HCT116 (cell line): ENCODE measurements at regions not wholly inside any gene's neighbourhood (a gene's known extent, or its start where the extent isn't known, plus 50 kb on each side); places are given as distances from the start of the nearest gene placed in this dataset.

Experiments used
- ATAC-seq: fragments of 200-7000 bp; cut with Tn5 transposase; 2 replicates; pipeline ENCODE4 v1.9.1; 2020; ENCODE audit warnings: mild to moderate bottlenecking, moderate library complexity
- BruUV-seq: library from RNA; stranded (reverse); fragments of 400-500 nt; replicated peaks from 2 replicates; lab custom pipeline; 2021; lab: Mats Ljungman, UMichigan
- CTCF ChIA-PET: fragments of 300-600 bp; sonication (Branson Sonifier 250); formaldehyde crosslinking; loops from one replicate; lab custom pipeline; 2021; ENCODE audit warnings: antibody characterized with exemption; lab: Charles Lee
- POLR2A ChIA-PET: fragments of 300-600, 350-600 bp; sonication (Branson Sonifier 250); formaldehyde crosslinking; loops from one replicate; lab custom pipeline; 2021; ENCODE audit warnings: antibody characterized with exemption; lab: Charles Lee
- RAD21 ChIA-PET, 2 experiments: fragments of 300-600 bp; sonication (Branson Sonifier 250); formaldehyde crosslinking; loops; one replicate each; lab custom pipeline; 2023; ENCODE audit warnings: low total read pairs in 2 of 2; ENCODE audit not compliant: uncharacterized antibody in 2 of 2, unreplicated experiment in 2 of 2, low non-redundant PET in 1 of 2; lab: Charles Lee
- DNase-seq: peaks from one replicate; pipeline ENCODE4 v3.0.0-alpha.2; 2010; ENCODE audit warnings: low read depth, low spot score
- H2AFZ ChIP-seq: fragments of 200-600 bp; shearing (Covaris generic), sonication (generic); 2 replicates; pipeline ENCODE4 v1.6.1; 2017; ENCODE audit warnings: low read depth, mixed run types, mixed read lengths, antibody characterized with exemption, low read length; ENCODE audit not compliant: poor library complexity, severe bottlenecking
- H3K27ac ChIP-seq: 2 replicates; pipeline ENCODE4 v1.5.1; 2012; ENCODE audit warnings: low read depth, low read length
- H3K27me3 ChIP-seq: fragments of 200-600 bp; sonication (generic); 2 replicates; pipeline ENCODE4 v1.6.1; 2016; ENCODE audit warnings: mixed run types, low read length, mixed read lengths; ENCODE audit not compliant: insufficient read depth
- H3K36me3 ChIP-seq, 2 experiments: fragments of 200-500 bp in 1 of 2; fragments of 200-600 bp in 1 of 2; sonication (Bioruptor generic) in 1 of 2; sonication (generic) in 1 of 2; 2 replicates each; pipeline versions ENCODE4 v1.5.1 to v1.6.1; 2014 to 2016; ENCODE audit warnings: low read length in 2 of 2, inconsistent platforms in 1 of 2, mixed read lengths in 1 of 2, mixed run types in 1 of 2; ENCODE audit not compliant: insufficient read depth in 2 of 2, control insufficient read depth in 1 of 2
- H3K4me1 ChIP-seq, 2 experiments: fragments of 200-600 bp in 1 of 2; sonication (generic) in 1 of 2; 2 replicates each; pipeline versions ENCODE4 v1.5.1 to v1.6.1; 2012 to 2017; ENCODE audit warnings: low read length in 2 of 2, inconsistent platforms in 1 of 2, mild to moderate bottlenecking in 1 of 2, mixed read lengths in 1 of 2, mixed run types in 1 of 2, moderate library complexity in 1 of 2; ENCODE audit not compliant: insufficient read depth in 2 of 2, control insufficient read depth in 1 of 2
- H3K4me2 ChIP-seq: fragments of 200-600 bp; sonication (generic); 2 replicates; pipeline ENCODE4 v1.6.1; 2017; ENCODE audit warnings: mixed run types, low read length, mixed read lengths
- H3K4me3 ChIP-seq, 2 experiments: fragments of 200-600 bp in 1 of 2; sonication (generic) in 1 of 2; replicated peaks in 1 of 2; 2 replicates each; pipeline ENCODE4 v1.5.1; 2011 to 2016; ENCODE audit warnings: low read length in 2 of 2, control low read depth in 1 of 2, low read depth in 1 of 2, mild to moderate bottlenecking in 1 of 2, mixed read lengths in 1 of 2, mixed run types in 1 of 2
- H3K79me2 ChIP-seq: fragments of 200-600 bp; sonication (generic); 2 replicates; pipeline ENCODE4 v1.6.1; 2017; ENCODE audit warnings: mild to moderate bottlenecking, mixed run types, low read length, moderate library complexity, mixed read lengths; ENCODE audit not compliant: insufficient read depth
- H3K9ac ChIP-seq: fragments of 200-600 bp; sonication (generic); 2 replicates; pipeline ENCODE4 v1.6.1; 2016; ENCODE audit warnings: low read length, mixed read lengths
- H3K9me2 ChIP-seq: fragments of 200-600 bp; sonication (generic), shearing (Covaris generic); 2 replicates; pipeline ENCODE4 v1.6.1; 2017; ENCODE audit warnings: mixed run types, mild to moderate bottlenecking, moderate library complexity; ENCODE audit not compliant: insufficient read depth
- H3K9me3 ChIP-seq, 2 experiments: fragments of 200-500 bp in 1 of 2; fragments of 200-600 bp in 1 of 2; sonication (Bioruptor generic) in 1 of 2; sonication (generic) in 1 of 2; 2 replicates each; pipeline ENCODE4 v1.6.1; 2014 to 2017; ENCODE audit warnings: low read length in 2 of 2, mixed read lengths in 2 of 2, inconsistent platforms in 1 of 2, low read depth in 1 of 2, mild to moderate bottlenecking in 1 of 2, mixed run types in 1 of 2, moderate library complexity in 1 of 2; ENCODE audit not compliant: control insufficient read depth in 1 of 2, insufficient read depth in 1 of 2
- H4K20me1 ChIP-seq: fragments of 200-600 bp; sonication (generic), shearing (Covaris generic); 2 replicates; pipeline ENCODE4 v1.6.1; 2017; ENCODE audit warnings: mixed run types, mild to moderate bottlenecking, moderate library complexity; ENCODE audit not compliant: insufficient read depth
- CEBPB ChIP-seq: IDR thresholded peaks from 2 replicates; pipeline ENCODE4 v1.6.1; 2012; ENCODE audit warnings: low read depth
- ELF1 ChIP-seq: IDR thresholded peaks from 2 replicates; pipeline ENCODE4 v1.6.1; 2012; ENCODE audit warnings: low read depth, borderline replicate concordance
- EZH2 ChIP-seq: fragments of 200-600 bp; sonication (generic); IDR thresholded peaks from 2 replicates; pipeline ENCODE4 v1.6.1; 2017; ENCODE audit warnings: antibody characterized with exemption, mixed run types
- EZH2phosphoT487 ChIP-seq: fragments of 200-600 bp; IDR thresholded peaks from 2 replicates; pipeline ENCODE4 v1.6.1; 2018; ENCODE audit warnings: antibody characterized with exemption, borderline replicate concordance
- RAD21 ChIP-seq: IDR thresholded peaks from 2 replicates; pipeline ENCODE4 v1.6.1; 2012; ENCODE audit warnings: low read depth, mild to moderate bottlenecking
- TCF7L2 ChIP-seq: IDR thresholded peaks from 2 replicates; pipeline ENCODE4 v1.7.0; 2011; ENCODE audit warnings: borderline replicate concordance, inconsistent platforms; ENCODE audit not compliant: insufficient read depth, insufficient read length; ENCODE audit errors: extremely low read depth
- YY1 ChIP-seq: IDR thresholded peaks from 2 replicates; pipeline ENCODE4 v1.6.1; 2011; ENCODE audit warnings: low read length, low read depth, moderate library complexity, mild to moderate bottlenecking; ENCODE audit not compliant: insufficient replicate concordance; ENCODE audit errors: extremely low read depth
- ZFX ChIP-seq: fragments of 450-650 bp; IDR thresholded peaks from 2 replicates; pipeline ENCODE4 v1.6.1; 2017
- intact Hi-C: fragments of 100-400 bp; cut with micrococcal nuclease; formaldehyde crosslinking; loops from 2 replicates; pipeline ENCODE4 v1.10.0; 2022
- TF ChIP-seq, protein P1 (sequence below): IDR thresholded peaks from 2 replicates; pipeline ENCODE4 v1.6.1; 2012; ENCODE audit warnings: low read depth
- TF ChIP-seq, protein P2 (sequence below): IDR thresholded peaks from 2 replicates; pipeline ENCODE4 v1.6.1; 2012
- TF ChIP-seq, protein P3 (sequence below): IDR thresholded peaks from 2 replicates; pipeline ENCODE4 v1.6.1; 2012

DNA sequence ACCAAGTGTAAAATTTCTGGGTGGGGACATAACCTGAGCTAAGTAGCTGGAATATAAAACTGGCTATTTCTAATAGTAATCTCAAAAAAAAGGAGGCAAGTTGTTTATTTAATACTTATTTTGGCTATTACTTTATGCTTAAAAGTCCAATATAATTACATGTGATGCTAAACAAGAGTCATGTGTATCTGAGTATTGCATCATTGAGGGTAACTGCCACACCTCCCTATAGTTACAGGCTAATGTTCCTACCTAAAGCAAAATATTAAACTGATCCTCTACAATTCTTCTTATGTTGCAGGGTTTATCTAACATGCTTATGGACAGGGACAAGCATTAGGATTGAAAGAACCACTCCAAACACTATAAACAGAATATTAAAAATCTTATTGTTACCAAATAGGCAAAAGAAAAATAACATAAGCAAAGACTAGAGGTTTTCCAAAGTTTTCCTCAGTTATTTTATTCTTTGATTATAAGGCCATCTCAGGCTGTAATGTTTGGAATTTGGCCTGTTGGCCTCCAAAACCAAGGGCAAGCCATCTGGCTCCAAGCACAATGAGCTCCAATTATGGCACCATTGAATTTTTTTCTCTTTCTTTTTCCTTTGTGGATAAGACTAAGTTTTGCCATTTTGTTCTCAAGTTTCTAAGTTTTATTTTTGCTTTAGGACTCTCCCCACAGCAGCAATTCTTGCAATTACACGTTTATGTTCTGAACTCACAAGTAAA is 75.8 kb upstream of the ABI3BP start:
- H3K27me3 ChIP-seq = no peaks in the 10 kb centered on the region
- ATAC-seq (no peak), DNase-seq (no peak)
- POLR2A ChIA-PET = no interaction called here
- no peak for TF ChIP-seq TCF7L2
- TF ChIP-seq EZH2 = no peak
- TF ChIP-seq CEBPB = no peak
- TF ChIP-seq EZH2phosphoT487 = no peak
- TF ChIP-seq ZFX = no peak
- no peak for TF ChIP-seq RAD21
- TF ChIP-seq, protein P1, sequence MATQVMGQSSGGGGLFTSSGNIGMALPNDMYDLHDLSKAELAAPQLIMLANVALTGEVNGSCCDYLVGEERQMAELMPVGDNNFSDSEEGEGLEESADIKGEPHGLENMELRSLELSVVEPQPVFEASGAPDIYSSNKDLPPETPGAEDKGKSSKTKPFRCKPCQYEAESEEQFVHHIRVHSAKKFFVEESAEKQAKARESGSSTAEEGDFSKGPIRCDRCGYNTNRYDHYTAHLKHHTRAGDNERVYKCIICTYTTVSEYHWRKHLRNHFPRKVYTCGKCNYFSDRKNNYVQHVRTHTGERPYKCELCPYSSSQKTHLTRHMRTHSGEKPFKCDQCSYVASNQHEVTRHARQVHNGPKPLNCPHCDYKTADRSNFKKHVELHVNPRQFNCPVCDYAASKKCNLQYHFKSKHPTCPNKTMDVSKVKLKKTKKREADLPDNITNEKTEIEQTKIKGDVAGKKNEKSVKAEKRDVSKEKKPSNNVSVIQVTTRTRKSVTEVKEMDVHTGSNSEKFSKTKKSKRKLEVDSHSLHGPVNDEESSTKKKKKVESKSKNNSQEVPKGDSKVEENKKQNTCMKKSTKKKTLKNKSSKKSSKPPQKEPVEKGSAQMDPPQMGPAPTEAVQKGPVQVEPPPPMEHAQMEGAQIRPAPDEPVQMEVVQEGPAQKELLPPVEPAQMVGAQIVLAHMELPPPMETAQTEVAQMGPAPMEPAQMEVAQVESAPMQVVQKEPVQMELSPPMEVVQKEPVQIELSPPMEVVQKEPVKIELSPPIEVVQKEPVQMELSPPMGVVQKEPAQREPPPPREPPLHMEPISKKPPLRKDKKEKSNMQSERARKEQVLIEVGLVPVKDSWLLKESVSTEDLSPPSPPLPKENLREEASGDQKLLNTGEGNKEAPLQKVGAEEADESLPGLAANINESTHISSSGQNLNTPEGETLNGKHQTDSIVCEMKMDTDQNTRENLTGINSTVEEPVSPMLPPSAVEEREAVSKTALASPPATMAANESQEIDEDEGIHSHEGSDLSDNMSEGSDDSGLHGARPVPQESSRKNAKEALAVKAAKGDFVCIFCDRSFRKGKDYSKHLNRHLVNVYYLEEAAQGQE = no peak
- TF ChIP-seq YY1 = no peak
- TF ChIP-seq ELF1 = no peak
- TF ChIP-seq, protein P2, sequence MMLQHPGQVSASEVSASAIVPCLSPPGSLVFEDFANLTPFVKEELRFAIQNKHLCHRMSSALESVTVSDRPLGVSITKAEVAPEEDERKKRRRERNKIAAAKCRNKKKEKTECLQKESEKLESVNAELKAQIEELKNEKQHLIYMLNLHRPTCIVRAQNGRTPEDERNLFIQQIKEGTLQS = no peak
- TF ChIP-seq, protein P3, sequence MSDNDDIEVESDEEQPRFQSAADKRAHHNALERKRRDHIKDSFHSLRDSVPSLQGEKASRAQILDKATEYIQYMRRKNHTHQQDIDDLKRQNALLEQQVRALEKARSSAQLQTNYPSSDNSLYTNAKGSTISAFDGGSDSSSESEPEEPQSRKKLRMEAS = no peak
- H3K27ac ChIP-seq = no peak overlapping the region
- CTCF ChIA-PET = interaction anchor here (1.0 to 1.7 kb wide), 4 partner anchors 9 to 204 kb away, joined by 3 to 11 read pairs (median 3); no protein-coding TSS in a partner anchor
- no peaks in the 10 kb centered on the region for H4K20me1 ChIP-seq
- intact Hi-C loops = no loop called here
- no peak overlapping the region for H3K9ac ChIP-seq
- H3K4me1 ChIP-seq = peaks cover 0 to 16% of the 10 kb centered on the region in 2 experiments; a peak in 1 of 4 replicates
- BruUV-seq = no TSS peak
- peak overlapping the region; percentile 97 for H2AFZ ChIP-seq
- no peaks in the 10 kb centered on the region for H3K79me2 ChIP-seq
- no peaks in the 10 kb centered on the region for H3K36me3 ChIP-seq
- H3K9me2 ChIP-seq = no peaks in the 10 kb centered on the region
- H3K4me2 ChIP-seq = no peak overlapping the region
- H3K9me3 ChIP-seq = no peaks in the 10 kb centered on the region
- H3K4me3 ChIP-seq = no peak overlapping the region
- RAD21 ChIA-PET = interaction anchor here in 1 of 2 experiments (1.9 kb wide), 1 partner anchor 127 kb away, joined by 8 read pairs; no protein-coding TSS in a partner anchor
